ENCODE measurements at regions not wholly inside any gene's neighbourhood (a gene's known extent, or its start where the extent isn't known, plus 50 kb on each side); places are given as distances from the start of the nearest gene placed in this dataset.

GRCh38 chr7:27420702-27421101 is 178.1 kb downstream of the EVX1 start:
- TF ChIP-seq USF1 (IDR thresholded peaks at IDR 0.05; ENCODE audit: borderline replicate concordance, low read depth) (no peak), GATA2 (CRISPR knock-in tag; IDR thresholded peaks at IDR 0.05) (no peak), USF2 (IDR thresholded peaks at IDR 0.05; ENCODE audit: borderline replicate concordance, low read depth, low read length) (no peak), NFIC (IDR thresholded peaks at IDR 0.05; ENCODE audit: borderline replicate concordance) (no peak), MAX (IDR thresholded peaks at IDR 0.05; ENCODE audit: low read depth) (no peak), CHD2 (IDR thresholded peaks at IDR 0.05; ENCODE audit: low read length, partially characterized antibody) (no peak), MXI1 (IDR thresholded peaks at IDR 0.05; ENCODE audit: low read depth, low read length) (no peak), FOXJ3 (CRISPR knock-in tag; IDR thresholded peaks at IDR 0.05) (no peak), RXRA (IDR thresholded peaks at IDR 0.05; ENCODE audit: borderline replicate concordance, low read depth) (no peak), SIN3A (IDR thresholded peaks at IDR 0.05; ENCODE audit: borderline replicate concordance, low read depth, low read length) (no peak)
- WGBS (ENCODE audit: low lambda C conversion rate): 8% methylated on average over 2 of the region's 2 CpGs
- CTCF ChIA-PET: no interaction called here

GRCh38 chr7:27423290-27423689 is 180.7 kb downstream of the EVX1 start:
- WGBS (ENCODE audit: low lambda C conversion rate): 49% methylated on average over 8 of the region's 8 CpGs
- no peak overlapping the region for H3K4me2 ChIP-seq
- H3K9ac ChIP-seq: no peak overlapping the region
- no peak for TF ChIP-seq POLR2AphosphoS5 (IDR thresholded peaks at IDR 0.05; ENCODE audit: low read depth, low read length)
- no peak for TF ChIP-seq GATA2 (CRISPR knock-in tag; IDR thresholded peaks at IDR 0.05)
- TF ChIP-seq FOSL2 (IDR thresholded peaks at IDR 0.05; ENCODE audit: borderline replicate concordance, low read depth): no peak
- TF ChIP-seq IRF3 (IDR thresholded peaks at IDR 0.05; ENCODE audit: low read depth, low read length): no peak
- CTCF ChIA-PET: no interaction called here
- DNase-seq: no peak
- no peaks in the 10 kb centered on the region for H3F3A ChIP-seq (replicated peaks; ENCODE audit: insufficient read depth)
- H3K79me2 ChIP-seq (ENCODE audit: insufficient read depth): no peaks in the 10 kb centered on the region
- no peaks in the 10 kb centered on the region for H3K36me3 ChIP-seq (replicated peaks in 1 of 2; ENCODE audit: control insufficient read depth in 1 of 2, insufficient read depth in 2 of 2, low read length in 1 of 2)
- H3K27ac ChIP-seq (ENCODE audit: low read depth in 2 of 2, low read length in 1 of 2): no peak overlapping the region
- no peaks in the 10 kb centered on the region for H3K4me1 ChIP-seq (ENCODE audit: control insufficient read depth in 1 of 2, insufficient read depth in 2 of 2, low read depth in 1 of 2, low read length in 1 of 2)
- H3K9me3 ChIP-seq: no peaks in the 10 kb centered on the region
- H3K4me3 ChIP-seq (ENCODE audit: low read depth in 2 of 2, low read length in 1 of 2): no peak overlapping the region
- H4K20me1 ChIP-seq (ENCODE audit: insufficient read depth): no peaks in the 10 kb centered on the region
- no peak overlapping the region for H2AFZ ChIP-seq (ENCODE audit: low read depth)
- peaks cover 5% of the 10 kb centered on the region; the same call in 1 of the 2 replicates for H3K27me3 ChIP-seq (ENCODE audit: insufficient read depth)
- POLR2A ChIA-PET: no interaction called here
- no peaks in the 10 kb centered on the region for H3K9me2 ChIP-seq

More at GRCh38 chr7:27420702-27421101, 178.1 kb downstream of the EVX1 start:
- no peaks in the 10 kb centered on the region for H4K20me1 ChIP-seq (ENCODE audit: insufficient read depth)
- no peaks in the 10 kb centered on the region for H3K9me3 ChIP-seq
- H3K27ac ChIP-seq (ENCODE audit: low read depth in 2 of 2, low read length in 1 of 2): no peak overlapping the region
- DNase-seq: no peak
- no peaks in the 10 kb centered on the region for H3K4me1 ChIP-seq (ENCODE audit: control insufficient read depth in 1 of 2, insufficient read depth in 2 of 2, low read depth in 1 of 2, low read length in 1 of 2)
- H3K79me2 ChIP-seq (ENCODE audit: insufficient read depth): no peaks in the 10 kb centered on the region
- no peak overlapping the region for H3K9ac ChIP-seq
- POLR2A ChIA-PET: no interaction called here
- H3K27me3 ChIP-seq (ENCODE audit: insufficient read depth): no peaks in the 10 kb centered on the region; the same call in 1 of the 2 replicates
- no peaks in the 10 kb centered on the region for H3K36me3 ChIP-seq (replicated peaks in 1 of 2; ENCODE audit: control insufficient read depth in 1 of 2, insufficient read depth in 2 of 2, low read length in 1 of 2)
- H3K4me2 ChIP-seq: no peak overlapping the region
- no peak overlapping the region for H3K4me3 ChIP-seq (ENCODE audit: low read depth in 2 of 2, low read length in 1 of 2)
- H3F3A ChIP-seq (replicated peaks; ENCODE audit: insufficient read depth): no peaks in the 10 kb centered on the region
- no peaks in the 10 kb centered on the region for H3K9me2 ChIP-seq
- no peak overlapping the region for H2AFZ ChIP-seq (ENCODE audit: low read depth)

Data from SK-N-SH (cell line).